GM18505 (cell line): ENCODE measurements at regions not wholly inside any gene's neighbourhood (a gene's known extent, or its start where the extent isn't known, plus 50 kb on each side); places are given as distances from the start of the nearest gene placed in this dataset.
"Not testable (repeated sequence)": the region's sequence is repeated elsewhere in the genome, so short reads cannot be mapped to it uniquely, and the experiment has no call there.

Experiments used
- ATAC-seq: cut with Tn5 transposase; IDR thresholded peaks from one replicate; pipeline ENCODE4 v1.9.1; 2021; ENCODE audit not compliant: unreplicated experiment
- POLR2A ChIP-seq: IDR thresholded peaks from 4 replicates; pipeline ENCODE4 v1.6.1; 2011; ENCODE audit warnings: borderline replicate concordance; ENCODE audit not compliant: insufficient read depth, insufficient read length; ENCODE audit errors: extremely low read depth

GRCh38 chr12:34208331-34209258 is 186.3 kb downstream of the ALG10 start:
- TF ChIP-seq POLR2A, result no peak
- no peak for ATAC-seq

- no peak for ATAC-seq
Measured at GRCh38 chr12:34209259-34209835, 187.1 kb downstream of the ALG10 start.

GRCh38 chr12:34210183-34210582 is 187.9 kb downstream of the ALG10 start:
- TF ChIP-seq POLR2A, result no peak

More at GRCh38 chr12:34209259-34209835, 187.1 kb downstream of the ALG10 start:
- no peak for TF ChIP-seq POLR2A

GRCh38 chr12:34210689-34211530 is 188.6 kb downstream of the ALG10 start:
- TF ChIP-seq POLR2A, result no peak
- ATAC-seq, result no peak

More at GRCh38 chr12:34210183-34210582, 187.9 kb downstream of the ALG10 start:
- ATAC-seq, result no peak

DNA sequence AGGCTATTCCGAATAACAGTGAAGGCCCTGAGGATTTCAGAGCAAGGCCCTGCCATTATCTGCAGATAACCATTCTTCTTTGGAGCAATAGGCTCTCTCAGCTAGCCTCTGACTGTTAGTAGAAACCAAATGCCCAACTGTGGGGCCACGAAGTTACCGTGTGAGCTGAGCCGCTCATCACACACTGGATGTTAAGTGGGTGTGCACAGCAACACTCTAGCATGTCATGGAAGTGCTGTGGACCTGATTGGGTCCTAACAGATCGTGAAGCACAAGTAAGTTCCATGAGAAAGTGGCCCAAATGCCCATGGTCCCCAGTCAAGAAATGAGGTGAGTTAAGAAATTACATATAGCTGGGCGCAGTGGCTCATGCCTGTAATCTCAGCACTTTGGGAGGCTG is 190.4 kb downstream of the ALG10 start:
- no peak for TF ChIP-seq POLR2A
- ATAC-seq, result no peak

DNA sequence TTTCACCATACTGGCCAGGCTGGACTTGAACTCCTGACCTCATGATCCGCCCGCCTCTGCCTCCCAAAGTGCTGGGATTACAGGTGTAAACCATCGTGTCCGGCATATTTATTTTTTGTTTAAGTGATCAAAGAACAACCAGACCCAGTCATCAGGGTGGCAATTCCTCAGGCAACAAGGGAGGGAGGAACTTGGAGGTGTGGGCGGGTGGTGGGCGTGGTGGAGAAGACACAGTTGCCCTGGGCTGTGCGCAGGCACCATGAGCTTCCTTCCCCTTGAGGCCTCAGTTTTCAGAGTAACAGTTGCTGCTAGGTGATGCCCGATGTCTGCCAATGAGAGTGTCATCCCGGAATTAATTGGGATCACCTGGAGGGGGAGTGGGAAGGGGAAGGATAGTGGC is 191.7 kb downstream of the ALG10 start:
- no peak for TF ChIP-seq POLR2A
- ATAC-seq, result no peak

- TF ChIP-seq POLR2A, result no peak
- ATAC-seq, result no peak
Measured at GRCh38 chr12:34215213-34215892, 193.1 kb downstream of the ALG10 start.

DNA sequence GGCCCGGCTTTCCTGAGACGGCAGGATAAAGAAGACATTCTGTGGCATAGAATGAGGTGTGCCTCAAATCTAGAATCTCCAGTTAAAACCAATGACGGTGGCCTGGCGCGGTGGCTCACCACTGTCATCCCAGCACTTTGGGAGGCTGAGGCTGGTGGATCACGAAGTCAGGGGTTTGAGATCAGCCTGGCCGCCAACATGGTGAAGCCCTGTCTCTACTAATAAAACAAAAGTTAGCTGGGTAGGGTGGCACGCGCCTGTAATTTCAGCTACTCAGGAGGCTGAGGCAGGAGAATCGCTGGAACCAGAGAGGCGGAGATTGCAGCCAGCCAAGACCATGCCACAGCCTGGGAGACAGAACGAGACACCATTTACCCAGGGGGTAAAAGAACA is 193.6 kb downstream of the ALG10 start:
- no peak for ATAC-seq
- no peak for TF ChIP-seq POLR2A

- ATAC-seq, result no peak
- TF ChIP-seq POLR2A, result no peak
Measured at GRCh38 chr12:34217660-34218059, 195.4 kb downstream of the ALG10 start.

- ATAC-seq, result peak; percentile 88
Measured at GRCh38 chr12:34218193-34219045, 196.1 kb downstream of the ALG10 start.

GRCh38 chr12:34219046-34219770 is 196.9 kb downstream of the ALG10 start:
- peak; percentile 5 for ATAC-seq
- no peak for TF ChIP-seq POLR2A

More at GRCh38 chr12:34218193-34219045, 196.1 kb downstream of the ALG10 start:
- no peak for TF ChIP-seq POLR2A

- not testable (repeated sequence) for ATAC-seq
Measured at GRCh38 chr12:34220079-34220478, 197.8 kb downstream of the ALG10 start.
